ENCODE measurements at regions not wholly inside any gene's neighbourhood (a gene's known extent, or its start where the extent isn't known, plus 50 kb on each side); places are given as distances from the start of the nearest gene placed in this dataset.

- no peak for TF ChIP-seq ZNF629 (tag by site-specific recombination; IDR thresholded peaks at IDR 0.05)
- TF ChIP-seq ZNF121 (tag by site-specific recombination; IDR thresholded peaks at IDR 0.05), result no peak
- no peak for TF ChIP-seq KLF9 (tag by site-specific recombination; IDR thresholded peaks at IDR 0.05; ENCODE audit: low read depth)
Observed at GRCh38 chr11:130772266-130773227, 143.7 kb downstream of the SNX19 start (continued).

- H3K27ac ChIP-seq (ENCODE audit: extremely low read depth, low read depth, low read length), result no peak overlapping the region
- H3K36me3 ChIP-seq (ENCODE audit: control insufficient read depth in 2 of 2, insufficient read depth in 1 of 2, low read length in 2 of 2), result no peaks in the 10 kb centered on the region
- POLR2A ChIA-PET, result interaction anchor here (1.6 kb wide), 1 partner anchor 9 kb away, joined by 4 read pairs; no protein-coding TSS in a partner anchor
- H3K4me3 ChIP-seq (ENCODE audit: low read depth, low read length), result no peak overlapping the region
- CTCF ChIA-PET, result interaction anchor here (0.8 kb wide), 1 partner anchor 14 kb away, joined by 4 read pairs; no protein-coding TSS in a partner anchor
- no peaks in the 10 kb centered on the region for H3K9me3 ChIP-seq (ENCODE audit: control insufficient read depth, insufficient read depth, low read depth, low read length)
- H3K4me1 ChIP-seq (ENCODE audit: control insufficient read depth, insufficient read depth, low read length), result no peaks in the 10 kb centered on the region
- TF ChIP-seq KLF16 (tag by site-specific recombination; IDR thresholded peaks at IDR 0.05) (no peak), ZNF837 (tag by site-specific recombination; IDR thresholded peaks at IDR 0.05) (no peak), ZNF677 (tag by site-specific recombination; IDR thresholded peaks at IDR 0.05) (no peak), ZNF223 (tag by site-specific recombination; IDR thresholded peaks at IDR 0.05) (no peak), ZBTB21 (tag by site-specific recombination; IDR thresholded peaks at IDR 0.05) (no peak), PRDM2 (tag by site-specific recombination; IDR thresholded peaks at IDR 0.05; ENCODE audit: borderline replicate concordance) (no peak), ZNF654 (tag by site-specific recombination; IDR thresholded peaks at IDR 0.05; ENCODE audit: low read depth) (no peak), ZNF335 (tag by site-specific recombination; conservative IDR thresholded peaks at IDR 0.05) (no peak), ZNF324 (tag by site-specific recombination; IDR thresholded peaks at IDR 0.05) (no peak), ZNF473 (tag by site-specific recombination; IDR thresholded peaks at IDR 0.05) (no peak), PRDM6 (tag by site-specific recombination; IDR thresholded peaks at IDR 0.05) (no peak), ZNF248 (tag by site-specific recombination; IDR thresholded peaks at IDR 0.05) (no peak), ZNF624 (tag by site-specific recombination; IDR thresholded peaks at IDR 0.05) (no peak)
Observed at GRCh38 chr11:130773244-130773820, 142.9 kb downstream of the SNX19 start.
